ENCODE measurements at regions not wholly inside any gene's neighbourhood (a gene's known extent, or its start where the extent isn't known, plus 50 kb on each side); places are given as distances from the start of the nearest gene placed in this dataset.

- TF ChIP-seq CTCF (IDR thresholded peaks at IDR 0.05; ENCODE audit: low read depth, low read length) (no peak), EZH2phosphoT487 (IDR thresholded peaks at IDR 0.05; ENCODE audit: low read depth) (no peak)
Measured at GRCh38 chr21:41681939-41682718, 84.7 kb downstream of the RIPK4 start.
